ENCODE measurements at regions not wholly inside any gene's neighbourhood (a gene's known extent, or its start where the extent isn't known, plus 50 kb on each side); places are given as distances from the start of the nearest gene placed in this dataset.

DNA sequence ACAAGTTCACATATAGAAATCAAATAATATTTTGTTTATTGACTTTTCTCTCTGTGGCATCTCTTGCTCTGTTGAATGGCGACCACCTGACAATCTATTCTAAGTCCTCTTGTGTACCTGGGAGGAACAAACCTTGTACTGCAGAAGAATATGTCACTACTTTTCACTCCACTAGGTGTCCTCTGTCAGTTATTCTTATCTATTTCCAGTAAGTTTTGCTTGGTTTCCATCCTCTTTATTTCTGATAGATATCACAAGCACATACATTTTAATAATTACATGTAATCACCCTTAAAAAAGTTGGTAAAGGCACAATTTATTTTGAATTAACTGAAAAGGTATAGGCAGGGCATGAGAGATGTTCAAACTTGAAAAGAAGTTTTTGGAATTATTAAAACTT, 238.4 kb downstream of the SNCA start:
- no peak for DNase-seq

DNA sequence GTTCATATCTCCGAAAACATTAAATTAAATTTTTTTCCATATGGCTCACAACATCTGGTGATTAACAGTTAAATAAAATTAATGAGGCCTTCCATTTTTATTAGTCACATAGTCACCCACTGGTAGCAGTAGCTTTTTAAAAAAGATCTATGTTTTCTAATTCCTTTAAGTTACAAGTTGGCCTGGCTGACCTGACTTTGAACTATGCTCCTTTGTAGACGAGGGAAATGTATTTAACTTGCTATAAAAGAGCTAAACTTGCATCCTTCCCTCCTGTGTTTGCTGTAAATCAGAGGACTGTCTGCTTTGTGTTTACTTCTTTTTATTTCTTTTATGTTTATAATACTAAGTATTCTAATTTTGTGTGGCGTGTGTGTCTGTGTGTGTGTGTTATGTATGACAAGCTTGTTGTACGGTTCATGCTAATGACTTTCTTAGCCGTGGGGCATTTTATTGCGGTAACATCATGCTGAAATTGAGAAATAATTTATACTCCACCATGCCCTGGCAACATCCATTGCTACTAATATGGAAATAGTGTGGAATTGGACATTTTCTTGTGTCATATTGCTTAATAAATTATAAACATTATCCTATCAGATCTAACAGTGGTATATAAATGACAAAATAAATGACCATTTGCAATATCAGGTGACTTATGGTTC, 241.7 kb downstream of the SNCA start:
- no peak for DNase-seq

DNA sequence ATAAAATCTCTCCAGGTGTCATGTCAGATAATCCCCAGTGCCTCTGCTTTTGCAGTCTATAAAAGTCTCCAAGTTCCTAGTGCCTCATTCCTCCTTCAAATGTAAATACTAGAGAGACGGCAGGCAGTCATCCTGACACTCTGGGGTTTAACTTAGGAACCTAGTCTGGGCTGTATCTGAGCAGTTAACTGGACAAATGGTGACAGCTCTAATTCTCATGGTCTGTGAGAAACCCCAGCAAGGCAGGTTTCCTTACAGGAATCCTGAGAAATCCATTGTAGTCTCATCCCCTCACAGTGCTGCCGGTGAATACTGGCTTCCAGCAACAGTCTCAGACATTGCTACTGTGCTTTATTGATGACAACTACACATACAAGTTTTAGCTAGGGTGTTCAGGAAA, 246.8 kb downstream of the SNCA start:
- DNase-seq = no peak

DNA sequence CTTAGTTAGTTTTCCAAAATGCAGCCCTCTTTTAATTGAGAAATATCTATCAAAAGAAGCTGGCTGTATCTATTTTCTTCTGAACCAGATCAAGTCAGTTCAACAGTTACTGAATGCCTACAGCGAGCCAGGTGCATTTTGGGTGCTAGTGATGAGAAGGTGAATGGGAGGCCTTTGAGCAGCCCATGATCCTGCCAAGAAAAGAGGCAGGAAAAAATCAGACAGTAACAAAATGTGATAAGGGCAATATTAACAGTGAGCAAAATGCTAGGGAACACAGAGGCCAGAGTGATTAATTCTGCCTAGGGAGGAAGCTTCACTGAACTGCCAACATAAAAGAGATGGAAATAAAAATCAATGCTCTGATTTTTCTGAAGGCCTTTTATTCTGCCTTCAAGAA, 248.5 kb downstream of the SNCA start:
- no peak for DNase-seq

DNA sequence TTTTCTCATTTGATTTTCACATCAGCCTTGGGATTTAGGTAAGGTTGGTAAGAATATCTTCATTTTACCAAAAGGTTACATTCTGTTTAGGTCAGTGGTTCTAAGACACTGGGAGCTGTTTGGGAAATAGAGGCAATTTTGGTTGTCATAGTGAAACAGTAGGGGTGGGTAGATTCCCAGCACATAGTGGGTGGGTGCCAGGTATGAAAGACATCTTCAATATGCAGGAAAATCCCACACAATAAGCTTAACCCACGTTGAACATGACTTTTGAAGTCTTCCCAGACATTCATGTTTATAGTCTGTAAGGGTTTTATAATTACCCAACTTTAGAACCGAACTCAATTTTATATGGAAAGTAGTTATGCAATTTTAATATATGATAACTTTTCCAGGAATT, 249.6 kb downstream of the SNCA start:
- no peak for DNase-seq

DNA sequence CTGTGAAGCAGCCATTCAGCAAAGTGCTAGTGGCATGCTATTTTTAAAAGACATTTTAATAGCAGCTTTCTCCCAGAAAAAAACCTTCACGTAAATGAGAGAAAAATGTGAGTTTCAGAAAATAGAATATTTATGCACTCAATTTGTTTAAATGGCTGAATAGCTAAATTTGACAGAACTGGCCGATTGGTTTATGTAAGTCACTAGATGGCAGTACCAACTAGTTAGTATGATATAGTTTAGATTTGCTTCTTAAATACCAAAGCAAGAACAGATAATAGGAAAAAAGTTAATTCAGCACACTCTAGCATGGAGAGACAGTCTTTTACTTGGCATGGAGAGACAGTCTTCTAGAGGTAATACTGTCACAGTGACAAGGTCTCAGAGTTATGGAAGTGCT, 250.1 kb downstream of the SNCA start:
- DNase-seq = peak; percentile 4

DNA sequence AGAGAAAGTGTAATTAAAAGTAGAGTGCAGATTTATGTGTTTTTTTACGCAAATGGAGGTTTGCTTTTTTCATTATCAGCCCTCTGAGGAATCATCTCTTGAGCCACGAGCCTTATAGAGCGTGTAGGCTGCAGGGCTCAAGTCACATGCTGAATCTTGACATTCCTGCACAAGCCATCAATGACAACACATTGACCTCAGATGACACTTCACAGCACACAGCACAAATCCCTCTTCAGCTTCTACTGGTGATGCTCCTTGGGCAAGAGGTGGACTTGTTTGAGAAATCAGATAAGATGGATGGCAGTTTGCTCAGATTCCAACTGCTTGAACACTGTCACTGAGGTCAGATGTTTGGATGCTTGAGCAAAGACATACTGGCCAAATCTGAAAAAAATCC, 250.6 kb downstream of the SNCA start:
- no peak for DNase-seq

DNA sequence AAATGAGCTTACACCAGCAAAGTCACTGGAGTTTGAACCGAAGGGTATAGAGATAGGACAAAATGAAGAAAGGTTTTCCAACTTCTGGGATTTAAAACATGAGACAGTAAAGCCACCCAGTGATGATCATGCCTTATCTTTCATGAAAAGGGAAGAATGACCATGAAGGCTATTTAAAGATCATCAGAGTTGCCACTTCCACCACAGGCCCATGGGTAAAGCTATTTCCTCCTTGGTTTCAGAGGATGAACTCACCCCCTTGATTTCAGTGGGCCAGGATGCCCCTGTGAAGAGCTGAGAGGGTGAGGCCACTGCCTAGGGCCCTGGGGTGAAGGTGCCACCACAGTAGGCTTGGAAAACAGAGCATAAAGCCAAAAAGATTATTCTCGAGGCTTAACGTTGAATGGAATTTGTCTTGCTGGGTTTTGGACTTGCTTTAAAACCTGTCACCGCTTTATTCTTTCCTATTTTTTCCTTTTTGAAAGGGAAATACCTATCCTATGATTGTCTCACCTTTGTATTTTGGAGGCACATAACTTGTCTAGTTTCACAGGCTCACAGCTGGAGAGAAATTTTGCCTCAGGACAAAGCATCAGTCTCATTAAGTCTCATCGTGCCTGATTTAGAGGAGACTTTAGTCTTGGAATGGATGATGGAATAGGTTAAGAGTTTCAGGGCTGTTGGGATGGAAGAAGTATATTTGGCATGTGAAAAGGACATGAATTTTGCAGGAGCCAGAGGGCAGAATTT, 254.0 kb downstream of the SNCA start:
- DNase-seq = no peak

DNA sequence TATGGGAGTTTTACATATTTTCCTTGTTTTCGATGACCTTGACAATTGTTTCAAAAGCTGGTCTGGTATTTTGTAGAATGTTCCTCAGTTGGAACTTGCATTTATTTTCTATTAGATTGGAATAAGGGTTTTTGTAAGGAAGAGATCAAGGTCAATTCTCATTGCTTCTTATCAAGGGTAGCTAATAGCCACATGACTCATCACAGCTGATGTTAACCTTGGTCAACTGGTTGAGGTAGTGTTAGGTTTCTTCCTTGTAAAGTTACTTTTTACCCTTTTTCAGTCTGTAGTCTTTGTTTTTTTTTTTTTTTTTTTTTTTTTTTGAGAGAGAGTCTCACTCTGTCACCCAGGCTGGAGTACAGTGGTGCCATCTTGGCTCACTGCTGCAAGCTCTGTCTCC, 257.2 kb downstream of the SNCA start:
- no peak for DNase-seq

DNA sequence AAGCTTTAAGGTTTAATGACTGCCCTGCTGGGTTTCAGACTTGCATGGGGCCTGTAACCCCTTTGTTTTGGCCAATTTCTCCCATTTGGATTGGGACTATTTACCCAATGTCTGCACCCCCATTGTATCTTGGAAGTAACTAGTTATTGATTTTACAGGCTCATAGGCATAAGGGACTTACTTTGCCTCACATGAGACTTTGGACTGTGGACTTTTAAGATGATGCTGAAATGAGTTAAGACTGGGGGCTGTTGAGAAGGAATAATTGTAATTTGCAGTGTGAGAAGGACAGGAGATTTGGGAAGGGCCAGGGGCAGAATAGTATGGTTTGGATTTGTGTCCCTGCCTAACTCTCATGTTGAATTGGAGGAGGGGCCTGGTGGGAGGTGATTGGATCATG, 260.7 kb downstream of the SNCA start:
- no peak for DNase-seq

DNA sequence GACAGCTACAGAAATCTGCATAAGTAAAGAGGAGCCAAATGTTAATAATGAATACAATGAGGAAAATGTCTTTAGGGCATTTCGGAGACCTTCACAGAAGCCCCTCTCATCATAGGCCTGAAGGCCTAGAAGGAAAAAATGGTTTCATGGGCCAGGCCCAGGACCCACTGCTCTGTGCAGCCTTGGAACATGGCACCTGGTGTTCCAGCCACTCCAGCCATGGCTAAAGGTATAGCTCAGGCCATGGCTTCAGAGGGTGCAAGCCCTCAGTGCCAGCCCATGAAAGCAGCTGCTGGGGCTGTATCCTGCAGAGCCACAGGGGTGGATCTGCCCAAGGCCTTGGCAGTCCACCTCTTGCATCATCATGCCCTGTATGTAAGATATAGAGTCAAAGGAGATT, 261.1 kb downstream of the SNCA start:
- no peak for DNase-seq

DNA sequence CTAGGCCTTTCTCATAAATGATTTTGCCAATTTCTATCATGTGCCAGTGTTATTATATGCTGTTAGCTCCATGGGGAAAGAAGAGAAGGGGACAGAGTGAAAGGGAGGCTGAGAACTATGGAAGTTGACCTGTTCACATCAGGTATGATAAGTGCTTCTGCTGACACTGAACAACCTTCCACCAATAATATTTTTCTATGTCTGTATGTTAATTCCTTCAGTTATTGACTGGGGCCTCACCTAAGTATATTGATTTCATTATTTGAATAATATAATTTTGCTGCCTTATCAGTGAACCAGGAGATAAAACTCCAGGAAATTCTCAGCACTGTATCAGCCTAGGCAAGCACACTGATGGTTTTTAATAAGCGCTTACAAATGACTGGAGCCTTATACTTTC, 262.8 kb downstream of the SNCA start:
- DNase-seq = no peak

DNA sequence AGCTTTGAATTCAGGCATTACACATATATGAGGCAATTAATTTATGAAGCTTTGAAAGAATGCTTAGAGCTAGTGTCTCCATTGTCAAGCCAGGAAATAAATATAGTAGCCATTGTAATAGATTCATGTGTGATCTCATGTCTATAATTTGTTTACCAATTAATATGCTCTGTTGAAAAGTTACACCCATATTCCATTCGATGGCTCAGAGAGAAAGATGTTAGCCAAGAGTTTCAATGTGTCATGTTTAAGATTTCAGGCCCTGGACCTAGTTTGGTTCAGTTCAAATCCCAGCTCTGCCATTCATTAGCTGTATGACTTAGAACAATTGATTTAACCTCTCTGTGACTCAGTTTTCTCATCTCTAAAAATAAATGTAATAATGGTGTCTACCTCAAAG, 263.3 kb downstream of the SNCA start:
- no peak for DNase-seq

DNA sequence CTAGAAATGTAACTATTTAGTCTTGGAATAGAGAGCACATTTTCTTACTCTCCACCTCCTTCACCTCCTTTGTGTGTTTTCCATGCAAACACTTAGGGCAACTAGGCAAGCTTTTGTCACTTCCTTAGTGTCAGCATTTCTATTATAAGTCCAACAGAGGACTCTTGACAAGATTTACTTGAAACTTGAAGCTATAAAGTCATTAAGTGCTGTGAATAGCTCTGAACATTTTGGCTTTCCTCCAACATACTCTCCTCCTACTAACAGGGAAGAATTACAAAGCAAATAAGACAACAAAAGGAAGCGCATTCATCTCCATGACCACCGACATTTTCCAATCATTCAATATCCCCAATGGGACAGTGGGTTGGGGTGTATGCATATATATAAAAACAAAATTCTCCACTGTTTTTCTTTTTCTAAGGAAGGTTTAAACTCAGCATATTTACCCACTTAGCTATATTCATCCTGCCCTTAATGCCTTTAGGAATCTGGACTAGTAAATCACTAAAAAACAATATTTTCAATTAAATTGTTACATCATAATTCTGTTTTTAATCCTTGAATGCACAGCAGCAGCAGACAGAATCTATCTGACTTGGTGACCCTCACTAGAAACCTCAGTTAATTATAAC, 264.6 kb downstream of the SNCA start:
- DNase-seq = peak; percentile 83

DNA sequence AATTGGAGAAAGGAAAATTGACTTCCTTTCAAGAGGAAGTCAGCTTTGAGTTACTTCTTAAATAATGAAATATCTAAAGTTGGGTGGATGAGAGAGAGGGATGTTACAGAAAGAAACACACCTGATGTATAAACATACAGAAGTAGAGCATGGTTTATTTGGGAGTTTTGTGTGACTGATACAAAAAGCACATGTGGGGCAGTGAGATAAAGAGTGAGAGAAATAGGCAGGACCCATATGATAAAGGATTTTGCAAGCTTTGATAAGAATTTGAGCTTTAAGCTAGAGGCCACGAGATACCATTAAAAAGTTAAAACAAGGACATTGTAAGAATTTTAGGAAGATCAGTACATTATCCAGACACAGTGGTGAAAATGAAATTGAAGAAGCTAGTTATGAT, 263.3 kb upstream of the GPRIN3 start:
- no peak for DNase-seq

DNA sequence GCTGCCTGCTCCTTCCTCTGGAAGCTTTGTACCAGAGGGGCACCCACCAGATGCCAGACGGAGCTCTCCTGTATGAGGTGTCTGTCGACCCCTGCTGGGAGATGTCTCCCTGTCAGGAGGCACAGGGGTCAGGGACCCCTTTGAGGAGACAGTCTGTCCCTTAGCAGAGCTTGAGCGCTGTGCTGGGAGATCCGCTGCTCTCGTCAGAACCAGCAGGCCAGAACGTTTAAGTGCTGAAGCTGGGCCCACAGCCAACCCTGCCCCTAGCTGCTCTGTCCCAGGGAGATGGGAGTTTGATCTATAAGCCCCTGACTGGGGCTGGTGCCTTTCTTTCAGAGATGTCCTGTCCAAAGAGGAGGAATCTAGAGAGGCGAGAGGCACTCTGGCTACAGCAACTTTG, 260.3 kb upstream of the GPRIN3 start:
- no peak for DNase-seq

DNA sequence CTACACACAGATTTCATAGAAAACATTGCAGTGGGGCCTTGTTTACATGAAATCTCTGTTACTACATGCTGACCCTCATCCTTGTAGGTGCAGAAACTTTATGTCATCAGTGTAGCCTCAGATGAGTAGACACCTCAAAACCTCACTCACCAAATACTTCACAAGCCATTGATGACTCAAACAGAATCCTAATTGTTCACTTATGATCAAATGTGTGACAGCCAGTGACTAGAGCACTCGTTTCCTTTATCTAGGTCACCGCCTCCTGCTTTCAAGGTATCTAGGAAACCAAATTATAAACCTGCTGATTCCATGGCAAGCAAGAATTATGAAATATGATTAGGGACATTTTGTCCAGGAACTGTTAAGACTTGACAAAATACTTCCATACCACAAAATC, 255.8 kb upstream of the GPRIN3 start:
- DNase-seq = no peak

DNA sequence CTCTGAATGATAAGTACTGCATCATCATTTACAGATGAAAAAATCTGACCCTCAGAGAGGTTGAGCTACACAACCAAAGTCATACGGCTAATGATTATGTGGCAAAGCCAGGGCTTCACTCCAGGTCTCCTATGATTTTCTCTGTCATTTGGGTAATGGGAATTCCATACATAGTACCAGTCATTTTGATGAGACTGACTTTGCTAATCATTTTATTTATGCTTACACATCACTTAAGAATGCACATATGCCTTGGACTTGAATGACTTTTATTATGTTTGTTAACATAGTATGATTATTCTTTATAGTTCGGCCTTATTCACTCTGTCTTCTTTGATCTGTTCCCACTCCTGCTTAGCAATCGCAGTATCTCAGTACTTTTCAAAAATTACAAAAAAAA, 255.1 kb upstream of the GPRIN3 start:
- DNase-seq = no peak

DNA sequence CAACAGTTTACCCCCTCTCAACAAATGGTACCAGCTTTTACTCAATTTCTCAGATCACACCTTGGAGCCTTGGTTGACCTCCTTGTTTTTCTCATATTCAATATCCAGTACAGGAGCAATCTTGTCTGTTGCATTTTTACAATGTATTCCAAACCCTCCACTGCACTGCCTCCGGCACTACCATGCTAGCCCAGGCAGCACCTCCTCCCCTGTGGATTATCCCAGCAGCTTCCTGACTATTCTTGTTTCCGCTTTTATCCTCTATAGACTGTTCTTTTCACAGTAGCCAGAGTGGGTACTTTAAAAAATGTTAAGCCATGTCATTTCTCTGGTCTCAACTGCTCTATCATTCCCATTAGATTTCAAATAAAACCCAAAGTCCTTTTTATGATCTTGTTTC, 253.4 kb upstream of the GPRIN3 start:
- DNase-seq = no peak

DNA sequence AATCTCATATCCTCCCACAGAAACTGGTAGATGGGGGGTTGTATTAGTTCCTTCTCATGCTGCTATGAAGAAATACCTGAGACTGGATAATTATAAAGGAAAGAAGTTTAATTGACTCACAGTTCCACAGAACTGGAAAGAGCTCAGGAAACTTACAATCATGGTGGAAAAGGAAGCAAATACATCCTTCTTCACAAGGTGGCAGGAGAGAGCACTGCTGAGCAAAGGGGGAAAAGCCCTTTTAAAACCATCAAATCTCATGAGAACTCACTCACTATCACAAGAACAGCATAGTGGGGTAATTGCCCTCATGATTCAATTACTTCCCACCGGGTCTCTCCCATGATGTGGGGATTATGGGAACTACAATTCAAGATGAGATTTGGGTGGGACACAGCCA, 250.5 kb upstream of the GPRIN3 start:
- peak; percentile 7 for DNase-seq

DNA sequence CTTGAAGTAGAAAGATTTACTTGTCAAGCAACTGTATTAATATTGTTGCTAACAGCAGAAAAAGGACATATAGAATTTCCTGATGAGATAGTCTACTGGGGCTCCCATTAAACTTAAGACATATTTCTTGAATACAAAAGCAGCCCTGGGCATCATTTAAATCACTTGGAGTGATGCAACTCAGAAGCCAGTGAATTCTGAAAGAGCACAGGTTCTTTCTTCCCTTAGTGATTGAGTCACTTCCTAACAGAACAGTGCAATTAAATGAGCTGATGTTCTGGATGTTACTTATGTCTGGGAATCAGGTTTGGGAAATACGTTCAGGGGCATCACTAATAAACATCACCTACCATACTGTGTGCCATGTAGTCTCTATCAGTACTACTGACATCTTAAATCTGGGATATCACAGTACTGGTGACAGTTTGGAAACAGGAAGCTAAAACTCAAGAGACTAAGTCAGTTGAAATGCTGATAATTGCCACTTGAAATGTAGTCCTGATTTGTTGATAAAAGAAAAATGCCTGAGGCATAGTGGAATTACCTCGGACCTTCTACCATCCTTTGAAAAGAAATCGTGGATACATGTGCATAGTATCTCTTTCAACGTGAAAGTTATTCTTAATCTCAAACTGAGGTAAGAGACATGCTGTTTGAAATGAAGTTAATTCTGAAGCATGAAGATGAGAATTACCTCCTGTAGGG, 249.2 kb upstream of the GPRIN3 start:
- no peak for DNase-seq

DNA sequence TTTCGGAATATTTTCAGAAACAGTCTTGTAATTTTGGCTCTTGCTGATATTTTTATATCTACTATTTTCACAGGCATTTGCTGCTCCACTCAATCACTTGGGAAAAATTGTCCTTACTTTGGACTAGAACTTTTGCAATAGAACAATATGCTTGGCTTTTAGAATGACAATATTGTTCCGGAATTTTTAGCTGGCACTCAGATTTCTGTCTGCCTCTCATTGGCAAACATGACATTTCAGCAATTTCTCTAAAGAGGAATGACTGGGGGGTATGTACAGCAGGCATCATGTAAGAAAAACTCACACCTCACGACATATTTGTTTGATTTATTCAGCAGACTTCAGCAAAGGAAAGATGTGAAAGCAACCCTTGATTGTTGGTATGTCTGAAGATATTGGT, 243.6 kb upstream of the GPRIN3 start:
- DNase-seq = no peak

DNA sequence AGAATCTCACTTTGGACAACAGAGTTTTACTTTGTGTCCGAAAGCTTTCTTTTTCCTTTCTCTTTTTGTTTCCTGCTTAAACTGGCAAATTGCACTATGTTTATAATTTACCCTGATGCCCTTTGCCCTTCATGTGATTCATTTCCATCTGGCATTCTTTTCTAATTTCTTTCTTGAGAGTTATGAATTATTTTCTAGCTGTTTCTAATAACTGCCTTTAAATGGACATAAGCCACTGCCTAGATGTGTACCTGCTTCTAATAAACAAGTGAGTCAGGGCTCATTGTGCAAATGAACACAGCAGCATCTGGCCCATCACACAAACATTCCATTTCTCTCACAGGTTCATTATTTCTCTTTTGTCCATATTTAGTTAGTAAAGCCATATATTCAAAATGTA, 242.3 kb upstream of the GPRIN3 start:
- DNase-seq = no peak

DNA sequence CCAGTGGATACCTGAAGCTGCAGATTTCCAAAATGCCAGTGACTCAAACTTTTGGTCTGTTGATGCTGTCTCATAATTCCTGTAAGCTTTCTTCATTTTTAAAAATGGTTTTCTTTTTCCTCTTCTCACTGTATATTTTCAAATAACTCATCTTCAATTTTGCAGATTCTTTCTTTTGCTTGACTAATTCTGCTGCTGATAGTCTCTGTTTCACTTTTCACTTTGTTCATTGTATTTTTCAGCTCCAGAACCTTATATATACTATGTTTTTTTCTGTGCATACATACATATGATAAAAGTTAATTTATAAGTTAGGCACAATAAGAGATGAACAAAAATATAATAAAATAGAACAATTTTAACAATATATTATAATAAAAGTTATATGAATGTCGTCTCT, 237.7 kb upstream of the GPRIN3 start:
- DNase-seq = no peak
